Adrenal gland (tissue), 9 donors: ENCODE measurements at regions not wholly inside any gene's neighbourhood (a gene's known extent, or its start where the extent isn't known, plus 50 kb on each side); places are given as distances from the start of the nearest gene placed in this dataset.

Experiments
- DNase-seq, 7 donors: peaks; one replicate each; pipeline ENCODE4 v3.0.0-alpha.2; 2019 to 2020
- H3K27ac ChIP-seq, 5 donors: fragments of 200-600 bp; sonication (generic) in 4 of 5; 1 replicate in 3 of 5; 2 replicates in 2 of 5; pipeline versions ENCODE4 v1.5.1 to v1.8.0; 2016 to 2020; ENCODE audit warnings: mild to moderate bottlenecking in 1 of 5
- H3K27me3 ChIP-seq: fragments of 200-600 bp; 2 replicates; pipeline ENCODE4 v1.8.0; 2021
- H3K36me3 ChIP-seq, 2 donors: fragments of 200-600 bp; replicated peaks in 1 of 2; 1 replicate in 1 of 2; 2 replicates in 1 of 2; pipeline versions ENCODE4 v1.5.1 to v1.8.0; 2018 to 2022
- H3K4me1 ChIP-seq, 2 donors: fragments of 200-600 bp; replicated peaks in 1 of 2; 1 replicate in 1 of 2; 2 replicates in 1 of 2; pipeline versions ENCODE4 v1.5.1 to v1.8.0; 2018 to 2021
- H3K4me3 ChIP-seq, 4 donors: fragments of 200-600 bp; sonication (generic) in 3 of 4; one replicate each; pipeline ENCODE4 v1.5.1; 2016 to 2018
- H3K9me3 ChIP-seq, 3 donors: fragments of 200-600 bp; sonication (generic) in 1 of 3; replicated peaks in 1 of 3; 1 replicate in 2 of 3; 2 replicates in 1 of 3; pipeline versions ENCODE4 v1.5.1 to v1.8.0; 2016 to 2021
- CTCF ChIP-seq, 6 experiments: fragments of 450-650 bp in 4 of 6; fragments of 200-600 bp in 2 of 6; sonication (generic) in 1 of 6; IDR thresholded peaks; 1 replicate in 5 of 6; 2 replicates in 1 of 6; pipeline versions ENCODE4 v1.5.1 to v1.8.0; 2016 to 2021; ENCODE audit warnings: antibody characterized with exemption in 6 of 6, mild to moderate bottlenecking in 2 of 6, moderate library complexity in 1 of 6
- POLR2A ChIP-seq, 2 donors: fragments of 450-650 bp; IDR thresholded peaks; one replicate each; pipeline ENCODE4 v1.6.1; 2017; ENCODE audit warnings: antibody characterized with exemption in 2 of 2, mild to moderate bottlenecking in 2 of 2, moderate library complexity in 1 of 2
- WGBS, 4 donors: extraction: QIAGEN DNeasy Blood & Tissue Kit in 2 of 4; methylation state at CpG; one replicate each; pipeline versions ENCODE4 v1.1.5 to v1.1.7; 2013 to 2017; 5-methylcytosine and 5-hydroxymethylcytosine counted together
- intact Hi-C, 2 donors: fragments of 100-400 bp; cut with DNase I; formaldehyde crosslinking; loops; one replicate each; pipeline versions ENCODE4 v1.14.1 to v1.15.0; 2022 to 2023
- donor health status: healthy with polysubstance abuse.
- donor health status: Bipolar disorder and iron deficiency.
- donor health status: DM: yes; HTN: yes; CAD: no.
- donor health status: DM: no; HTN: no; CAD: no.
- donor health status: DM: no; HTN: no; CAD: no.

- 87 to 98% (median 95%) methylated on average over 2 of the region's 2 CpGs for WGBS, 4 donors
- H3K27me3 ChIP-seq: no peaks in the 10 kb centered on the region
- no peaks in the 10 kb centered on the region for H3K9me3 ChIP-seq
- no peak for DNase-seq
- intact Hi-C loops: no loop called here
- no peak overlapping the region for H3K27ac ChIP-seq
- H3K4me1 ChIP-seq: no peaks in the 10 kb centered on the region
- no peaks in the 10 kb centered on the region for H3K36me3 ChIP-seq
- TF ChIP-seq CTCF (IDR thresholded peaks at IDR 0.05) (no peak), POLR2A (IDR thresholded peaks at IDR 0.05) (no peak)
- H3K4me3 ChIP-seq: no peak overlapping the region
These were observed 96.8 kb upstream of the BCAR3 start for GRCh38 chr1:93778457-93778856.

GRCh38 chr1:93777255-93777654 is 95.6 kb upstream of the BCAR3 start:
- no peaks in the 10 kb centered on the region for H3K4me1 ChIP-seq
- H3K27me3 ChIP-seq: no peaks in the 10 kb centered on the region
- TF ChIP-seq CTCF (IDR thresholded peaks at IDR 0.05) (no peak), POLR2A (IDR thresholded peaks at IDR 0.05) (no peak)
- H3K9me3 ChIP-seq: no peaks in the 10 kb centered on the region
- 76 to 90% (median 83%) methylated on average over 2 of the region's 2 CpGs for WGBS, 4 donors
- no peak overlapping the region for H3K4me3 ChIP-seq
- no peak for DNase-seq
- intact Hi-C loops: no loop called here
- no peak overlapping the region for H3K27ac ChIP-seq
- no peaks in the 10 kb centered on the region for H3K36me3 ChIP-seq

- TF ChIP-seq POLR2A (IDR thresholded peaks at IDR 0.05) (no peak), CTCF (IDR thresholded peaks at IDR 0.05) (no peak)
- intact Hi-C loops: no loop called here
- no peaks in the 10 kb centered on the region for H3K4me1 ChIP-seq
- H3K36me3 ChIP-seq: no peaks in the 10 kb centered on the region
- no peaks in the 10 kb centered on the region for H3K27me3 ChIP-seq
- H3K4me3 ChIP-seq: no peak overlapping the region
- DNase-seq: no peak
- H3K9me3 ChIP-seq: no peaks in the 10 kb centered on the region
- WGBS, 4 donors: 77 to 88% (median 82%) methylated on average over 3 of the region's 3 CpGs
- H3K27ac ChIP-seq: no peak overlapping the region
These were observed 95.1 kb upstream of the BCAR3 start for GRCh38 chr1:93776728-93777127.

- no peaks in the 10 kb centered on the region for H3K9me3 ChIP-seq
- 72 to 100% (median 88%) methylated on average over 4 to 6 of the region's 6 CpGs for WGBS, 4 donors
- no peak overlapping the region for H3K4me3 ChIP-seq
- H3K4me1 ChIP-seq: no peaks in the 10 kb centered on the region
- no peak overlapping the region for H3K27ac ChIP-seq
- no peaks in the 10 kb centered on the region for H3K27me3 ChIP-seq
- TF ChIP-seq CTCF (IDR thresholded peaks at IDR 0.05) (no peak), POLR2A (IDR thresholded peaks at IDR 0.05) (no peak)
- no peak for DNase-seq
- H3K36me3 ChIP-seq: no peaks in the 10 kb centered on the region
- intact Hi-C loops: no loop called here
These were observed 93.6 kb upstream of the BCAR3 start for GRCh38 chr1:93775224-93775623.
